Glutamatergic neuron (in vitro differentiated cells): ENCODE measurements at regions not wholly inside any gene's neighbourhood (a gene's known extent, or its start where the extent isn't known, plus 50 kb on each side); places are given as distances from the start of the nearest gene placed in this dataset.

Experiments
- DNase-seq: peaks from one replicate; pipeline ENCODE4 v3.0.0; 2022
- H3K27ac Mint-ChIP-seq: one replicate; pipeline ENCODE4 v1.8.0; 2020; ENCODE audit warnings: mild to moderate bottlenecking, mixed read lengths, inconsistent platforms; ENCODE audit not compliant: unreplicated experiment
- H3K27me3 Mint-ChIP-seq: one replicate; pipeline ENCODE4 v1.8.0; 2020; ENCODE audit warnings: mild to moderate bottlenecking, moderate library complexity, mixed read lengths, inconsistent platforms; ENCODE audit not compliant: unreplicated experiment
- H3K36me3 Mint-ChIP-seq: one replicate; pipeline ENCODE4 v1.8.0; 2020; ENCODE audit warnings: mild to moderate bottlenecking, mixed read lengths, inconsistent platforms; ENCODE audit not compliant: unreplicated experiment
- H3K4me1 Mint-ChIP-seq: one replicate; pipeline ENCODE4 v1.8.0; 2020; ENCODE audit warnings: mild to moderate bottlenecking, low read depth, mixed read lengths, inconsistent platforms; ENCODE audit not compliant: unreplicated experiment
- H3K4me3 Mint-ChIP-seq: one replicate; pipeline ENCODE4 v1.8.0; 2020; ENCODE audit warnings: mild to moderate bottlenecking, mixed read lengths, inconsistent platforms; ENCODE audit not compliant: unreplicated experiment
- H3K9me3 Mint-ChIP-seq: one replicate; pipeline ENCODE4 v1.8.0; 2020; ENCODE audit warnings: mild to moderate bottlenecking, moderate library complexity, mixed read lengths, inconsistent platforms; ENCODE audit not compliant: unreplicated experiment
- TF ChIP-seq, protein P1 (sequence below): fragments of 200-600 bp; sonication (generic); IDR thresholded peaks from one replicate; pipeline ENCODE4 v1.5.0; 2021; ENCODE audit not compliant: partially characterized antibody, unreplicated experiment

DNA sequence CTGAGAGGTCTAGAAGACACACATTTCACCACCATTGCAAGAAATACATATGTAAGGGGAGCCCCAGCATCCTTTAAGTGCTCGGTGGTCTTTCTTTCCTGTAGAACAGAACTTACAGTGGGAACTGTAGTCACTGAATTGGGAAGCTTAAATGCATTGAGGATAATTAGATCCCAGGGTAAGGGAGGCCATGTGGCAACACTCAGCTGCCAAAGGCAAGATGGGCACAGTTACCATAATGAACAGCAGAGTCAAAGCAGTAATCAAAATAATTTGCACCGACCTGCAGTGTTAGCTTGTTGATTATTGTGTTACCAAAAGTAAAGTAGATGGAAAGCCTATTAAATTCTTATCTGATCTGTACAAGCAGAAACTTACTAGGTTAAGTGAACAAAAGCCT, 291.2 kb upstream of the PCDH20 start:
- TF ChIP-seq, protein P1, sequence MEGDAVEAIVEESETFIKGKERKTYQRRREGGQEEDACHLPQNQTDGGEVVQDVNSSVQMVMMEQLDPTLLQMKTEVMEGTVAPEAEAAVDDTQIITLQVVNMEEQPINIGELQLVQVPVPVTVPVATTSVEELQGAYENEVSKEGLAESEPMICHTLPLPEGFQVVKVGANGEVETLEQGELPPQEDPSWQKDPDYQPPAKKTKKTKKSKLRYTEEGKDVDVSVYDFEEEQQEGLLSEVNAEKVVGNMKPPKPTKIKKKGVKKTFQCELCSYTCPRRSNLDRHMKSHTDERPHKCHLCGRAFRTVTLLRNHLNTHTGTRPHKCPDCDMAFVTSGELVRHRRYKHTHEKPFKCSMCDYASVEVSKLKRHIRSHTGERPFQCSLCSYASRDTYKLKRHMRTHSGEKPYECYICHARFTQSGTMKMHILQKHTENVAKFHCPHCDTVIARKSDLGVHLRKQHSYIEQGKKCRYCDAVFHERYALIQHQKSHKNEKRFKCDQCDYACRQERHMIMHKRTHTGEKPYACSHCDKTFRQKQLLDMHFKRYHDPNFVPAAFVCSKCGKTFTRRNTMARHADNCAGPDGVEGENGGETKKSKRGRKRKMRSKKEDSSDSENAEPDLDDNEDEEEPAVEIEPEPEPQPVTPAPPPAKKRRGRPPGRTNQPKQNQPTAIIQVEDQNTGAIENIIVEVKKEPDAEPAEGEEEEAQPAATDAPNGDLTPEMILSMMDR = no peak
- no peaks in the 10 kb centered on the region for H3K9me3 Mint-ChIP-seq
- H3K4me1 Mint-ChIP-seq = no peaks in the 10 kb centered on the region
- peaks cover 16% of the 10 kb centered on the region for H3K36me3 Mint-ChIP-seq
- no peaks in the 10 kb centered on the region for H3K27me3 Mint-ChIP-seq
- H3K27ac Mint-ChIP-seq = no peak overlapping the region
- H3K4me3 Mint-ChIP-seq = no peak overlapping the region
- DNase-seq = no peak

DNA sequence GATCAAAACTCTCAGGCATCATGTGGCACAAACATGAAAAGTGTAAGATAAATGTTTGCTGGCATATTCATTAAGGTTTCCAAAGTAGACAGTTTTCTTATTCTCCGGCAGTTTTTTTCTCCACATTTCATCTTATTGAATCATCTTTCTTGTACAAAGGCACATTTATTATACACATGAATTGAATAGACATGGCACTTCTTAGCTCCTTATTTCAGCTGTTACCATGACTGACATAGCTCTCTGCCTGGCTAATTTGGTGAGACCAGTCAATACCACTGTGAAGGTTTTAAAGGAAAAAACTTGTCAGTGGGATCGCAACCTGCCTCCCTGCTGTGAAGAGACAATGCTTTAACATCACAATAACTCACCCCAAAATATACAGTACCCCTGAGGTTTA, 285.0 kb upstream of the PCDH20 start:
- no peak for DNase-seq
- Mint-ChIP-seq H3K4me3 (no peak overlapping the region), H3K9me3 (no peaks in the 10 kb centered on the region), H3K27ac (no peak overlapping the region), H3K27me3 (no peaks in the 10 kb centered on the region), H3K4me1 (no peaks in the 10 kb centered on the region), H3K36me3 (peaks cover 16% of the 10 kb centered on the region)
- TF ChIP-seq, protein P1 = no peak

DNA sequence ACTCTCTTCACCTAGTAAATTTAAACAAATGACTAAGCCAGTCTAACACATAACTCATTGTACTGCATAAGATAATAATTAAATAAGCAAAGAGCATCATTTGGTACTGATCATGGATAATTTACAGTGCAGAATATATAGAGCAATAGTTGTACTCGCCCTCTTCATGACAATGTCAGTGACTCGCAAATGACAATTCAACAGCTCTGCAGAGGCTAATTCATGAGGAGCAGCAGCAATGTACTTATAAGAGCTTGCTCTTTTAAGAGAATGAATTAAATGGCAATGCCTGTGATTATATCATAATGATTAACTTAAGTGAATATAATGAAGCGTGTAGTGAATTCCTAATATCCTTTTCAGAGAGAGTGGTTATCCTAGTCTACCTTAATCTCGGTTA, 284.5 kb upstream of the PCDH20 start:
- TF ChIP-seq, protein P1 = no peak
- H3K4me3 Mint-ChIP-seq = no peak overlapping the region
- H3K27me3 Mint-ChIP-seq = no peaks in the 10 kb centered on the region
- H3K4me1 Mint-ChIP-seq = no peaks in the 10 kb centered on the region
- peaks cover 15% of the 10 kb centered on the region for H3K36me3 Mint-ChIP-seq
- DNase-seq = no peak
- H3K9me3 Mint-ChIP-seq = no peaks in the 10 kb centered on the region
- H3K27ac Mint-ChIP-seq = no peak overlapping the region

DNA sequence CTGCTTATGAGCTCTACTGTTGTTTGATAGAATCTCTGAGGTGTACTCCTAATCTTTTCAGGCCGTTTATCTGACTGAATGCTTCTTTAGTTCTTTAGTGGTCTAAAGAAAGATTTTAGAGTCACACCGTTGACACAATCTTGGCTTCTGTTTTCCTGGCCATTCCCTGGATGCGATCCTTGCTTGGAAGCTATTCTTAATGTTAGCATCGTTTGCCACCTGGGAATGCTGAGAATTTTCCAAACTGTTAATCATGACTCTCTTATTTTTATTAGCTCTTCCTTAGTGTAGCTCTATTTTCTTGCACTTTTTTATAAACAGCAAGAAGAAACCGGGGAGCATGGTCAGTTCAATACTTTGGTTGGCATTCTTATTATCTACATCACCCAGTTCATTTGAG, 281.0 kb upstream of the PCDH20 start:
- no peak for DNase-seq
- H3K36me3 Mint-ChIP-seq = no peaks in the 10 kb centered on the region
- TF ChIP-seq, protein P1 = no peak
- H3K9me3 Mint-ChIP-seq = no peaks in the 10 kb centered on the region
- H3K27me3 Mint-ChIP-seq = no peaks in the 10 kb centered on the region
- H3K4me1 Mint-ChIP-seq = no peaks in the 10 kb centered on the region
- H3K4me3 Mint-ChIP-seq = no peak overlapping the region
- no peak overlapping the region for H3K27ac Mint-ChIP-seq

DNA sequence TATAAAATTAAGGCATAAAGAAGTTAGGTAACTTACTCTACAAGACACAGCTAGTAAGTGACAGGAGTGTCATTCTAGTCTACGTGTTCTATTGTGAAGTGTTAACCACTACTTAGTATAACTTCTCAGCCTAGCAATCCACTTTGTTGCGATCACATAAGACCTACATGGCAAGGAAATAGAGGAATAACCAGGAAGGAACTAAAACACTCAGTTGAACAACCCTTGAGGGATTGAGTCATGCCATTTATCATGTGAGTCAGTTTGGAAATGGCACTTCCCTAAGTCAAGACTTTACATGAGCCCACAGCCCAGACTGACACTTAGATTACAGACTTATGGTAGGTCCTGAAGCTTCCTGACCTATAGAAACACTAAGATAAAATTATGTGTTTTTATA, 279.5 kb upstream of the PCDH20 start:
- H3K27me3 Mint-ChIP-seq = no peaks in the 10 kb centered on the region
- H3K9me3 Mint-ChIP-seq = no peaks in the 10 kb centered on the region
- H3K27ac Mint-ChIP-seq = no peak overlapping the region
- TF ChIP-seq, protein P1 = no peak
- DNase-seq = no peak
- H3K4me3 Mint-ChIP-seq = no peak overlapping the region
- no peaks in the 10 kb centered on the region for H3K4me1 Mint-ChIP-seq
- H3K36me3 Mint-ChIP-seq = no peaks in the 10 kb centered on the region
